ENCODE measurements at regions not wholly inside any gene's neighbourhood (a gene's known extent, or its start where the extent isn't known, plus 50 kb on each side); places are given as distances from the start of the nearest gene placed in this dataset.

GRCh38 chr12:27396216-27396815 is 50.2 kb upstream of the SMCO2 start:
- TF ChIP-seq TAF1 (conservative IDR thresholded peaks at IDR 0.05) (no peak), EGR1 (IDR thresholded peaks at IDR 0.05; ENCODE audit: low read depth in 2 of 2) (no peak), RXRA (IDR thresholded peaks at IDR 0.05) (no peak), YY1 (IDR thresholded peaks at IDR 0.05) (no peak), FOXA2 (IDR thresholded peaks at IDR 0.05) (no peak)
- TF ChIP-seq, protein P1, sequence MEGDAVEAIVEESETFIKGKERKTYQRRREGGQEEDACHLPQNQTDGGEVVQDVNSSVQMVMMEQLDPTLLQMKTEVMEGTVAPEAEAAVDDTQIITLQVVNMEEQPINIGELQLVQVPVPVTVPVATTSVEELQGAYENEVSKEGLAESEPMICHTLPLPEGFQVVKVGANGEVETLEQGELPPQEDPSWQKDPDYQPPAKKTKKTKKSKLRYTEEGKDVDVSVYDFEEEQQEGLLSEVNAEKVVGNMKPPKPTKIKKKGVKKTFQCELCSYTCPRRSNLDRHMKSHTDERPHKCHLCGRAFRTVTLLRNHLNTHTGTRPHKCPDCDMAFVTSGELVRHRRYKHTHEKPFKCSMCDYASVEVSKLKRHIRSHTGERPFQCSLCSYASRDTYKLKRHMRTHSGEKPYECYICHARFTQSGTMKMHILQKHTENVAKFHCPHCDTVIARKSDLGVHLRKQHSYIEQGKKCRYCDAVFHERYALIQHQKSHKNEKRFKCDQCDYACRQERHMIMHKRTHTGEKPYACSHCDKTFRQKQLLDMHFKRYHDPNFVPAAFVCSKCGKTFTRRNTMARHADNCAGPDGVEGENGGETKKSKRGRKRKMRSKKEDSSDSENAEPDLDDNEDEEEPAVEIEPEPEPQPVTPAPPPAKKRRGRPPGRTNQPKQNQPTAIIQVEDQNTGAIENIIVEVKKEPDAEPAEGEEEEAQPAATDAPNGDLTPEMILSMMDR (IDR thresholded peaks at IDR 0.05; ENCODE audit: low read depth, low read length, missing input control): no peak
- TF ChIP-seq, protein P2, sequence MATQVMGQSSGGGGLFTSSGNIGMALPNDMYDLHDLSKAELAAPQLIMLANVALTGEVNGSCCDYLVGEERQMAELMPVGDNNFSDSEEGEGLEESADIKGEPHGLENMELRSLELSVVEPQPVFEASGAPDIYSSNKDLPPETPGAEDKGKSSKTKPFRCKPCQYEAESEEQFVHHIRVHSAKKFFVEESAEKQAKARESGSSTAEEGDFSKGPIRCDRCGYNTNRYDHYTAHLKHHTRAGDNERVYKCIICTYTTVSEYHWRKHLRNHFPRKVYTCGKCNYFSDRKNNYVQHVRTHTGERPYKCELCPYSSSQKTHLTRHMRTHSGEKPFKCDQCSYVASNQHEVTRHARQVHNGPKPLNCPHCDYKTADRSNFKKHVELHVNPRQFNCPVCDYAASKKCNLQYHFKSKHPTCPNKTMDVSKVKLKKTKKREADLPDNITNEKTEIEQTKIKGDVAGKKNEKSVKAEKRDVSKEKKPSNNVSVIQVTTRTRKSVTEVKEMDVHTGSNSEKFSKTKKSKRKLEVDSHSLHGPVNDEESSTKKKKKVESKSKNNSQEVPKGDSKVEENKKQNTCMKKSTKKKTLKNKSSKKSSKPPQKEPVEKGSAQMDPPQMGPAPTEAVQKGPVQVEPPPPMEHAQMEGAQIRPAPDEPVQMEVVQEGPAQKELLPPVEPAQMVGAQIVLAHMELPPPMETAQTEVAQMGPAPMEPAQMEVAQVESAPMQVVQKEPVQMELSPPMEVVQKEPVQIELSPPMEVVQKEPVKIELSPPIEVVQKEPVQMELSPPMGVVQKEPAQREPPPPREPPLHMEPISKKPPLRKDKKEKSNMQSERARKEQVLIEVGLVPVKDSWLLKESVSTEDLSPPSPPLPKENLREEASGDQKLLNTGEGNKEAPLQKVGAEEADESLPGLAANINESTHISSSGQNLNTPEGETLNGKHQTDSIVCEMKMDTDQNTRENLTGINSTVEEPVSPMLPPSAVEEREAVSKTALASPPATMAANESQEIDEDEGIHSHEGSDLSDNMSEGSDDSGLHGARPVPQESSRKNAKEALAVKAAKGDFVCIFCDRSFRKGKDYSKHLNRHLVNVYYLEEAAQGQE (IDR thresholded peaks at IDR 0.05): no peak

All from liver (tissue), 3 donors.